Spinal cord (tissue), 9 donors: ENCODE measurements at regions not wholly inside any gene's neighbourhood (a gene's known extent, or its start where the extent isn't known, plus 50 kb on each side); places are given as distances from the start of the nearest gene placed in this dataset.

Experiments used
- DNase-seq, 6 donors: peaks; one replicate each; pipeline versions ENCODE4 v3.0.0 to v3.0.0-alpha.2; 2013 to 2015; ENCODE audit warnings: low spot score in 6 of 6, low read depth in 4 of 6
- H3K27ac ChIP-seq: one replicate; pipeline ENCODE4 v1.5.1; 2013; ENCODE audit warnings: low read depth, low read length, control low read depth
- H3K27me3 ChIP-seq: one replicate; pipeline ENCODE4 v1.6.1; 2013; ENCODE audit warnings: low read length; ENCODE audit not compliant: control insufficient read depth, insufficient read depth
- H3K36me3 ChIP-seq: one replicate; pipeline ENCODE4 v1.6.1; 2013; ENCODE audit warnings: low read length; ENCODE audit not compliant: control insufficient read depth, insufficient read depth
- H3K4me1 ChIP-seq: one replicate; pipeline ENCODE4 v1.6.1; 2013; ENCODE audit warnings: low read length; ENCODE audit not compliant: control insufficient read depth, insufficient read depth
- H3K4me3 ChIP-seq: one replicate; pipeline ENCODE4 v1.5.1; 2013; ENCODE audit warnings: low read depth, low read length, control low read depth
- H3K9me3 ChIP-seq: one replicate; pipeline ENCODE4 v1.6.1; 2013; ENCODE audit warnings: low read length; ENCODE audit not compliant: control insufficient read depth, insufficient read depth
- WGBS: methylation state at CpG from one replicate; pipeline ENCODE4 v1.1.5; 2013; ENCODE audit warnings: missing lambda C conversion rate; ENCODE audit not compliant: insufficient coverage; 5-methylcytosine and 5-hydroxymethylcytosine counted together
- donor health status: healthy.

GRCh38 chr5:86981898-86982297, 285.8 kb upstream of the RASA1 start:
- Histone ChIP-seq H3K27me3 (no peaks in the 10 kb centered on the region), H3K4me3 (no peak overlapping the region), H3K4me1 (no peaks in the 10 kb centered on the region), H3K9me3 (no peaks in the 10 kb centered on the region), H3K36me3 (no peaks in the 10 kb centered on the region), H3K27ac (no peak overlapping the region)
- DNase-seq: no peak

- no peaks in the 10 kb centered on the region for H3K9me3 ChIP-seq
- H3K4me1 ChIP-seq: no peaks in the 10 kb centered on the region
- H3K27ac ChIP-seq: no peak overlapping the region
- H3K36me3 ChIP-seq: no peaks in the 10 kb centered on the region
- H3K4me3 ChIP-seq: no peak overlapping the region
- H3K27me3 ChIP-seq: no peaks in the 10 kb centered on the region
- no peak for DNase-seq
- WGBS: no CpG with 5 or more reads among the region's 1 CpG
Observed at GRCh38 chr5:86983208-86983607, 284.5 kb upstream of the RASA1 start.

GRCh38 chr5:86986837-86987236, 280.8 kb upstream of the RASA1 start:
- no peak overlapping the region for H3K27ac ChIP-seq
- no peak overlapping the region for H3K4me3 ChIP-seq
- no peaks in the 10 kb centered on the region for H3K27me3 ChIP-seq
- WGBS: 100% methylated on average over 1 of the region's 3 CpGs
- no peaks in the 10 kb centered on the region for H3K4me1 ChIP-seq
- no peak for DNase-seq
- H3K9me3 ChIP-seq: no peaks in the 10 kb centered on the region
- H3K36me3 ChIP-seq: no peaks in the 10 kb centered on the region

GRCh38 chr5:86997516-86997915, 270.2 kb upstream of the RASA1 start:
- Histone ChIP-seq H3K4me3 (no peak overlapping the region), H3K27ac (no peak overlapping the region), H3K9me3 (no peaks in the 10 kb centered on the region), H3K36me3 (no peaks in the 10 kb centered on the region), H3K27me3 (no peaks in the 10 kb centered on the region), H3K4me1 (no peaks in the 10 kb centered on the region)
- WGBS: no CpG with 5 or more reads among the region's 1 CpG
- DNase-seq: peak in 1 of 6 donors; percentile 3

GRCh38 chr5:86999951-87000350, 267.7 kb upstream of the RASA1 start:
- no peak for DNase-seq
- H3K4me3 ChIP-seq: no peak overlapping the region
- H3K27me3 ChIP-seq: no peaks in the 10 kb centered on the region
- no peak overlapping the region for H3K27ac ChIP-seq
- no peaks in the 10 kb centered on the region for H3K36me3 ChIP-seq
- 86% methylated on average over 3 of the region's 5 CpGs for WGBS
- no peaks in the 10 kb centered on the region for H3K4me1 ChIP-seq
- H3K9me3 ChIP-seq: no peaks in the 10 kb centered on the region

- Histone ChIP-seq H3K36me3 (no peaks in the 10 kb centered on the region), H3K9me3 (no peaks in the 10 kb centered on the region), H3K27ac (no peak overlapping the region), H3K4me1 (no peaks in the 10 kb centered on the region), H3K4me3 (no peak overlapping the region), H3K27me3 (no peaks in the 10 kb centered on the region)
- DNase-seq: no peak
- WGBS: 85% methylated on average over 2 of the region's 3 CpGs
Observed at GRCh38 chr5:87002485-87002884, 265.2 kb upstream of the RASA1 start.

- no peak overlapping the region for H3K4me3 ChIP-seq
- H3K9me3 ChIP-seq: no peaks in the 10 kb centered on the region
- no peaks in the 10 kb centered on the region for H3K4me1 ChIP-seq
- DNase-seq: no peak
- WGBS: no CpG with 5 or more reads among the region's 3 CpGs
- H3K27me3 ChIP-seq: no peaks in the 10 kb centered on the region
- no peak overlapping the region for H3K27ac ChIP-seq
- no peaks in the 10 kb centered on the region for H3K36me3 ChIP-seq
Observed at GRCh38 chr5:87004101-87004500, 263.6 kb upstream of the RASA1 start.

- H3K4me1 ChIP-seq: no peaks in the 10 kb centered on the region
- H3K9me3 ChIP-seq: no peaks in the 10 kb centered on the region
- DNase-seq: no peak
- no peak overlapping the region for H3K27ac ChIP-seq
- no peak overlapping the region for H3K4me3 ChIP-seq
- H3K36me3 ChIP-seq: no peaks in the 10 kb centered on the region
- H3K27me3 ChIP-seq: no peaks in the 10 kb centered on the region
Observed at GRCh38 chr5:87007737-87008136, 259.9 kb upstream of the RASA1 start.

GRCh38 chr5:87008751-87009560, 258.7 kb upstream of the RASA1 start:
- Histone ChIP-seq H3K4me1 (no peaks in the 10 kb centered on the region), H3K27me3 (no peaks in the 10 kb centered on the region), H3K4me3 (no peak overlapping the region), H3K36me3 (no peaks in the 10 kb centered on the region), H3K9me3 (no peaks in the 10 kb centered on the region), H3K27ac (no peak overlapping the region)
- WGBS: no CpG with 5 or more reads among the region's 5 CpGs
- DNase-seq: peak in 1 of 6 donors; percentile 2

- H3K4me3 ChIP-seq: no peak overlapping the region
- 42% methylated on average over 3 of the region's 3 CpGs for WGBS
- H3K27ac ChIP-seq: no peak overlapping the region
- no peaks in the 10 kb centered on the region for H3K4me1 ChIP-seq
- H3K36me3 ChIP-seq: no peaks in the 10 kb centered on the region
- no peak for DNase-seq
- no peaks in the 10 kb centered on the region for H3K27me3 ChIP-seq
- H3K9me3 ChIP-seq: no peaks in the 10 kb centered on the region
Observed at GRCh38 chr5:87010736-87011135, 256.9 kb upstream of the RASA1 start.
